OCI-M2 (cell line): ENCODE measurements at regions not wholly inside any gene's neighbourhood (a gene's known extent, or its start where the extent isn't known, plus 50 kb on each side); places are given as distances from the start of the nearest gene placed in this dataset.
"Not testable (repeated sequence)": the region's sequence is repeated elsewhere in the genome, so short reads cannot be mapped to it uniquely, and the experiment has no call there.

Source experiments
- DNase-seq: peaks from one replicate; lab custom pipeline; 2025; ENCODE audit not compliant: unreplicated experiment; lab: John Stamatoyannopoulos, UW

- no peak for DNase-seq
These were observed 322.1 kb upstream of the CCL2 start for GRCh38 chr17:33932996-33933395.

GRCh38 chr17:33933576-33933975 lies 321.5 kb upstream of the CCL2 start:
- no peak for DNase-seq

- no peak for DNase-seq
These were observed 320.4 kb upstream of the CCL2 start for GRCh38 chr17:33934696-33935095.

GRCh38 chr17:33935822-33936221 lies 319.3 kb upstream of the CCL2 start:
- no peak for DNase-seq

GRCh38 chr17:33936764-33937163 lies 318.3 kb upstream of the CCL2 start:
- DNase-seq, result no peak

- DNase-seq, result no peak
These were observed 315.1 kb upstream of the CCL2 start for GRCh38 chr17:33939959-33940358.

- no peak for DNase-seq
These were observed 314.2 kb upstream of the CCL2 start for GRCh38 chr17:33940769-33941370.

GRCh38 chr17:33941744-33942143 lies 313.3 kb upstream of the CCL2 start:
- no peak for DNase-seq

- DNase-seq, result no peak
These were observed 312.7 kb upstream of the CCL2 start for GRCh38 chr17:33942414-33942813.

GRCh38 chr17:33944412-33944811 lies 310.7 kb upstream of the CCL2 start:
- no peak for DNase-seq

- DNase-seq, result no peak
These were observed 310.3 kb upstream of the CCL2 start for GRCh38 chr17:33944826-33945225.

GRCh38 chr17:33945646-33946546 lies 309.2 kb upstream of the CCL2 start:
- no peak for DNase-seq

- DNase-seq, result no peak
These were observed 307.3 kb upstream of the CCL2 start for GRCh38 chr17:33947762-33948161.

- no peak for DNase-seq
These were observed 306.8 kb upstream of the CCL2 start for GRCh38 chr17:33948309-33948708.

GRCh38 chr17:33949100-33949499 lies 306.0 kb upstream of the CCL2 start:
- DNase-seq, result no peak

- DNase-seq, result no peak
These were observed 305.0 kb upstream of the CCL2 start for GRCh38 chr17:33950061-33950460.

GRCh38 chr17:33952425-33952824 lies 302.7 kb upstream of the CCL2 start:
- DNase-seq, result no peak

- DNase-seq, result no peak
These were observed 300.5 kb upstream of the CCL2 start for GRCh38 chr17:33954597-33954996.

- DNase-seq, result no peak
These were observed 299.6 kb upstream of the CCL2 start for GRCh38 chr17:33955461-33955860.

GRCh38 chr17:33959098-33959497 lies 296.0 kb upstream of the CCL2 start:
- DNase-seq, result not testable (repeated sequence)

GRCh38 chr17:33962857-33963655 lies 292.0 kb upstream of the CCL2 start:
- DNase-seq, result no peak
